IMR-90 (cell line): ENCODE measurements at regions not wholly inside any gene's neighbourhood (a gene's known extent, or its start where the extent isn't known, plus 50 kb on each side); places are given as distances from the start of the nearest gene placed in this dataset.

Experiments used
- ATAC-seq: fragments of 200-7000 bp; cut with Tn5 transposase; 2 replicates; pipeline ENCODE4 v1.9.1; 2020; ENCODE audit warnings: low read depth, mild to moderate bottlenecking, moderate library complexity
- BruUV-seq: library from RNA; stranded (reverse); fragments of 400-500 nt; replicated peaks from 2 replicates; lab custom pipeline; 2021; lab: Mats Ljungman, UMichigan
- CTCF ChIA-PET: fragments of 300-600 bp; formaldehyde crosslinking; extraction: SDS; loops from one replicate; lab custom pipeline; 2021; ENCODE audit warnings: antibody characterized with exemption; lab: Yijun Ruan, JAX
- POLR2A ChIA-PET: fragments of 300-600 bp; sonication (Branson Sonifier 250); formaldehyde crosslinking; loops from one replicate; lab custom pipeline; 2022; ENCODE audit warnings: antibody characterized with exemption; ENCODE audit not compliant: unreplicated experiment; lab: Charles Lee
- DNase-seq: peaks from one replicate; pipeline ENCODE4 v3.0.0; 2013
- H2AFZ ChIP-seq: replicated peaks from 2 replicates; pipeline ENCODE3; 2013; ENCODE audit warnings: low read length, mild to moderate bottlenecking; ENCODE audit not compliant: poor library complexity
- H2AK5ac ChIP-seq: 2 replicates; pipeline ENCODE4 v1.6.1; 2013; ENCODE audit warnings: low read depth, low read length, inconsistent platforms
- H2AK9ac ChIP-seq: replicated peaks from 2 replicates; pipeline ENCODE3; 2013; ENCODE audit warnings: mild to moderate bottlenecking, low read depth, low read length, moderate library complexity; ENCODE audit not compliant: poor library complexity
- H2BK120ac ChIP-seq: 2 replicates; pipeline ENCODE4 v1.6.1; 2013; ENCODE audit warnings: low read depth, low read length, inconsistent platforms
- H2BK15ac ChIP-seq: 3 replicates; pipeline ENCODE4 v1.6.1; 2013; ENCODE audit warnings: low read depth, low read length, inconsistent platforms
- H2BK20ac ChIP-seq: 2 replicates; pipeline ENCODE4 v1.6.1; 2013; ENCODE audit warnings: low read depth, mild to moderate bottlenecking, inconsistent platforms, low read length, moderate library complexity
- H2BK5ac ChIP-seq: 2 replicates; pipeline ENCODE4 v1.6.1; 2013; ENCODE audit warnings: mild to moderate bottlenecking, low read depth, low read length, inconsistent platforms; ENCODE audit not compliant: poor library complexity, severe bottlenecking
- H3K14ac ChIP-seq: replicated peaks from 2 replicates; pipeline ENCODE4 v1.6.1; 2013; ENCODE audit warnings: low read depth, low read length, inconsistent platforms
- H3K18ac ChIP-seq: 2 replicates; pipeline ENCODE4 v1.6.1; 2013; ENCODE audit warnings: low read depth, low read length, control low read depth
- H3K23ac ChIP-seq: 2 replicates; pipeline ENCODE4 v1.6.1; 2013; ENCODE audit warnings: low read depth, low read length, inconsistent platforms
- H3K27ac ChIP-seq: 2 replicates; pipeline ENCODE4 v1.5.1; 2013; ENCODE audit warnings: mild to moderate bottlenecking, control low read depth, low read length; ENCODE audit not compliant: insufficient read depth
- H3K27me3 ChIP-seq: 2 replicates; pipeline ENCODE4 v1.6.1; 2013; ENCODE audit warnings: low read length; ENCODE audit not compliant: control insufficient read depth, insufficient read depth
- H3K36me3 ChIP-seq: 2 replicates; pipeline ENCODE4 v1.6.1; 2013; ENCODE audit warnings: low read length, mixed read lengths; ENCODE audit not compliant: control insufficient read depth, insufficient read depth
- H3K4ac ChIP-seq: 2 replicates; pipeline ENCODE4 v1.6.1; 2013; ENCODE audit warnings: low read depth, low read length, inconsistent platforms
- H3K4me1 ChIP-seq: 2 replicates; pipeline ENCODE4 v1.6.1; 2013; ENCODE audit warnings: low read length, mixed read lengths; ENCODE audit not compliant: control insufficient read depth, insufficient read depth
- H3K4me2 ChIP-seq: 2 replicates; pipeline ENCODE4 v1.6.1; 2013; ENCODE audit warnings: low read depth, mild to moderate bottlenecking, control low read depth, low read length, moderate library complexity
- H3K4me3 ChIP-seq: 2 replicates; pipeline ENCODE4 v1.5.1; 2013; ENCODE audit warnings: low read depth, mild to moderate bottlenecking, control low read depth, low read length, moderate library complexity; ENCODE audit not compliant: insufficient read depth
- H3K56ac ChIP-seq: 2 replicates; pipeline ENCODE4 v1.6.1; 2013; ENCODE audit warnings: low read length, inconsistent platforms; ENCODE audit not compliant: insufficient read depth; ENCODE audit errors: extremely low read depth
- H3K79me1 ChIP-seq, 2 experiments: 2 replicates each; pipeline ENCODE4 v1.6.1; 2013; ENCODE audit warnings: low read length in 2 of 2, inconsistent platforms in 1 of 2, low read depth in 1 of 2
- H3K9ac ChIP-seq: 2 replicates; pipeline ENCODE4 v1.6.1; 2013; ENCODE audit warnings: low read depth, low read length, control low read depth
- H3K9me1 ChIP-seq: 2 replicates; pipeline ENCODE4 v1.6.1; 2013; ENCODE audit warnings: low read length, inconsistent platforms; ENCODE audit not compliant: insufficient read depth
- H3K9me3 ChIP-seq: 2 replicates; pipeline ENCODE4 v1.6.1; 2013; ENCODE audit warnings: low read length; ENCODE audit not compliant: control insufficient read depth, insufficient read depth
- H4K20me1 ChIP-seq: 2 replicates; pipeline ENCODE4 v1.6.1; 2013; ENCODE audit warnings: low read length, inconsistent platforms; ENCODE audit not compliant: insufficient read depth
- H4K5ac ChIP-seq: 2 replicates; pipeline ENCODE4 v1.6.1; 2013; ENCODE audit warnings: mild to moderate bottlenecking, low read depth, low read length, control low read depth
- H4K8ac ChIP-seq, 2 experiments: 2 replicates each; pipeline ENCODE4 v1.6.1; 2013; ENCODE audit warnings: low read depth in 2 of 2, low read length in 2 of 2, control low read depth in 1 of 2, inconsistent platforms in 1 of 2
- H4K91ac ChIP-seq: 2 replicates; pipeline ENCODE4 v1.6.1; 2013; ENCODE audit warnings: low read depth, low read length, inconsistent platforms; ENCODE audit not compliant: insufficient read depth
- MAFK ChIP-seq: IDR thresholded peaks from 2 replicates; pipeline ENCODE4 v1.6.1; 2012; ENCODE audit warnings: low read depth, low read length, improper control_type of control experiment
- WGBS, 2 experiments: methylation state at CpG; one replicate each; pipeline versions ENCODE4 v1.1.5 to v1.1.7; 2013; ENCODE audit warnings: missing lambda C conversion rate in 2 of 2; ENCODE audit not compliant: insufficient read length in 1 of 2; ENCODE audit errors: extremely low coverage in 2 of 2; 5-methylcytosine and 5-hydroxymethylcytosine counted together
- dilution Hi-C: fragments of 300-500 bp; cut with HindIII; formaldehyde crosslinking; loops from one replicate; pipeline ENCODE4 v1.14.3; 2018; ENCODE audit warnings: low sequenced_read_pairs; ENCODE audit not compliant: unreplicated experiment
- in situ Hi-C: fragments of 300-500 bp; cut with MboI; formaldehyde crosslinking; loops from 3 replicates; pipeline ENCODE4 v1.14.3; 2019; ENCODE audit warnings: low sequenced_read_pairs, inconsistent platforms, mixed read lengths
- intact Hi-C: fragments of 100-400 bp; cut with micrococcal nuclease; formaldehyde crosslinking; loops from 2 replicates; pipeline ENCODE4 v1.10.0; 2022

GRCh38 chr2:136255648-136256461 is 137.9 kb upstream of the CXCR4 start:
- intact Hi-C loops, result no loop called here
- TF ChIP-seq MAFK, result no peak

More at GRCh38 chr2:136255648-136256461, 137.9 kb upstream of the CXCR4 start:
- H2AFZ ChIP-seq, result no peak overlapping the region
- H4K8ac ChIP-seq, result no peak overlapping the region
- BruUV-seq, result no TSS peak
- H3K9me1 ChIP-seq, result no peaks in the 10 kb centered on the region
- no peak overlapping the region for H3K14ac ChIP-seq
- no peak overlapping the region for H3K27ac ChIP-seq
- ATAC-seq, result no peak
- H3K4me3 ChIP-seq, result no peak overlapping the region
- no peak overlapping the region for H3K4ac ChIP-seq
- no peak overlapping the region for H3K9ac ChIP-seq
- H3K27me3 ChIP-seq, result no peaks in the 10 kb centered on the region
- no peak overlapping the region for H4K91ac ChIP-seq
- H2BK15ac ChIP-seq, result no peak overlapping the region
- dilution Hi-C loops, result no loop called here
- H4K5ac ChIP-seq, result no peak overlapping the region
- no peaks in the 10 kb centered on the region for H3K4me1 ChIP-seq
- no peaks in the 10 kb centered on the region for H3K9me3 ChIP-seq
- WGBS, 2 experiments, result 50% methylated on average over 1 of the region's 9 CpGs; no CpG with 5 or more reads in 1 of the 2 experiments
- H2BK120ac ChIP-seq, result no peak overlapping the region
- no peak for DNase-seq
- H4K20me1 ChIP-seq, result no peaks in the 10 kb centered on the region
- H3K79me1 ChIP-seq, result no peaks in the 10 kb centered on the region
- no peak overlapping the region for H3K4me2 ChIP-seq
- in situ Hi-C loops, result no loop called here
- H3K36me3 ChIP-seq, result no peaks in the 10 kb centered on the region
- no peak overlapping the region for H3K18ac ChIP-seq
- no peak overlapping the region for H2AK5ac ChIP-seq
- ChIA-PET POLR2A (no interaction called here), CTCF (no interaction called here)
- H2BK5ac ChIP-seq, result no peak overlapping the region
- H2BK20ac ChIP-seq, result no peak overlapping the region
- H2AK9ac ChIP-seq, result no peak overlapping the region
- H3K23ac ChIP-seq, result no peak overlapping the region
- no peak overlapping the region for H3K56ac ChIP-seq
